ENCODE measurements at regions not wholly inside any gene's neighbourhood (a gene's known extent, or its start where the extent isn't known, plus 50 kb on each side); places are given as distances from the start of the nearest gene placed in this dataset.

GRCh38 chr3:76582632-76583378 lies 457.1 kb upstream of the ROBO2 start:
- TF ChIP-seq CTCF (IDR thresholded peaks at IDR 0.05; ENCODE audit: low read depth, low read length) (no peak), EZH2phosphoT487 (IDR thresholded peaks at IDR 0.05; ENCODE audit: low read depth) (no peak)

Measured in OCI-LY3 (cell line).